AG09319 (cell line): ENCODE measurements at regions not wholly inside any gene's neighbourhood (a gene's known extent, or its start where the extent isn't known, plus 50 kb on each side); places are given as distances from the start of the nearest gene placed in this dataset.
A peak's percentile ranks its signal among the peaks of the same experiment; 100 is the strongest.

ENCODE experiments used
- DNase-seq: peaks from one replicate; pipeline ENCODE4 v3.0.0-alpha.2; 2010; ENCODE audit warnings: low read depth; ENCODE audit errors: extremely low read depth
- TF ChIP-seq, protein P1 (sequence below): IDR thresholded peaks from 2 replicates; pipeline ENCODE4 v1.5.1; 2011; ENCODE audit warnings: low read depth, mild to moderate bottlenecking, inconsistent platforms, low read length, moderate library complexity

DNA sequence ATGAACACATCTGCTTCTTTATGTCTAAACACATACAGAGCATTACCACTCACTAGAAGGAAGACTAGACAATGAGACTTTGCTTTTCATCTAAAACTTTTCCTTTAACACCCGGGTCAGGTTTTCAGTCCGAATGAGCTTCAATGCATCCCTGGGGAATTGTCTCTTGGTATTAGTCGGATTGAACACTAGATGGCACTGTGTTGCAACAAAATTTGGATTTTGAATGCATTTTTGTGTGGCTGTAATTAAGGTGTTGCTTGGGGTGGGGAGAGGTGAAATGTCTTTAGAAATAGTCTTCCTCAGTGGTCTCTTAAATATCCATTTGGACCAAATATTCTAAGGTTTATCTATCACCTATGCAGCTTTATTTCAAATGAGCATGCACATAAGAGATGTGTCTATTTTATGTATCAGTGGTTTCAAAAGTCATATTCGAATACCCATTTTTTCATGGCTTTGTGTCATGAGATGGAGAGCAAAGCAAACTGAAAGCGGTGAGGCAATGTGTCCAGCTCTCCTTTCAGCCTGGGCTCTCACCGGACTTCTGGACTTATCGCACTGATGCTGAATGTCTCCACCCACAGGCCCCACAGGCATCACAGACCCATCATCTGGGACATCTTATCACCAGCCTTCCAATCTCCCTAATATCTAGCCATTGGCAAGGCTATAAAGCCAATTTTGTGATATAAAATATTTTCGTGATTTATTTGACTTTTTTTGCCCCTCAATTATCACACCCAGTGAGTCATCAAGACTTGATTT is 510.3 kb downstream of the RNF144A start:
- DNase-seq = peak; percentile 16

DNA sequence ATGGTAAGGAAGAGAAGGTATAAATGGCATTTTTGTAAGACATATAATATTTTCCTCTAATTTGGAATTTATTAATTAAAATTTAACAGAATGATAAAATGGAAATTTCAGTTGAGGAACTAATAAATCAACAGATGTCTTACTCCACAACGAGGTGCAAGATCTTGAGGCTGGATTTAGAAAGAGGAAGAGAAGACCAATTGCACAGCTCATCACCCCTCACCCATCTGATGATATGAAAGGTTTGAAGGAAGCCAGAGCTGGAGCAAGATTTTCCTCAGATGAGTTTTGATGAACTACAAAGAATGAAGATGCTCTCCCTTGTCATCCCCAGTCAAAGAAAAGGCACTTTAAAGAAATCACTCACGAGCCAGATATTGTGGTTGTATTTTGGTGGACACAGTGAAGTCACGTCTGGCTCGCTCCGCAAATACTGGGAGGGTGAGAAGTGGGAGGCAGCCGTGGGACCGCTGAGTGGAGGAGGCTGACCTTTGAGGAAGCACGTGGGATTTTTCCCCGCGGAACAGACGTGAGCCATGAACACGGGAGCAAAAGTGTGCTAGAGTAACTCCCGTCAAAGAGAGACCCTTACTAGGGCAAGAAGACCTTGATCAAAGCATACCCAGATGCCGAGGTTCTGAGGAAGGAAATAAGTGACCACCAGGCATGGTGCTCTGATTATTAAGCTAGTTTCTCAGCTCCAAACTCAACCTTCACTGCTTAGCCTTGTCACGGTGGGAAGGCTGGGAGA is 511.4 kb downstream of the RNF144A start:
- no peak for DNase-seq
- TF ChIP-seq, protein P1, sequence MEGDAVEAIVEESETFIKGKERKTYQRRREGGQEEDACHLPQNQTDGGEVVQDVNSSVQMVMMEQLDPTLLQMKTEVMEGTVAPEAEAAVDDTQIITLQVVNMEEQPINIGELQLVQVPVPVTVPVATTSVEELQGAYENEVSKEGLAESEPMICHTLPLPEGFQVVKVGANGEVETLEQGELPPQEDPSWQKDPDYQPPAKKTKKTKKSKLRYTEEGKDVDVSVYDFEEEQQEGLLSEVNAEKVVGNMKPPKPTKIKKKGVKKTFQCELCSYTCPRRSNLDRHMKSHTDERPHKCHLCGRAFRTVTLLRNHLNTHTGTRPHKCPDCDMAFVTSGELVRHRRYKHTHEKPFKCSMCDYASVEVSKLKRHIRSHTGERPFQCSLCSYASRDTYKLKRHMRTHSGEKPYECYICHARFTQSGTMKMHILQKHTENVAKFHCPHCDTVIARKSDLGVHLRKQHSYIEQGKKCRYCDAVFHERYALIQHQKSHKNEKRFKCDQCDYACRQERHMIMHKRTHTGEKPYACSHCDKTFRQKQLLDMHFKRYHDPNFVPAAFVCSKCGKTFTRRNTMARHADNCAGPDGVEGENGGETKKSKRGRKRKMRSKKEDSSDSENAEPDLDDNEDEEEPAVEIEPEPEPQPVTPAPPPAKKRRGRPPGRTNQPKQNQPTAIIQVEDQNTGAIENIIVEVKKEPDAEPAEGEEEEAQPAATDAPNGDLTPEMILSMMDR = no peak

More for the DNA sequence above, 510.3 kb downstream of the RNF144A start:
- TF ChIP-seq, protein P1 = peak; percentile 62

DNA sequence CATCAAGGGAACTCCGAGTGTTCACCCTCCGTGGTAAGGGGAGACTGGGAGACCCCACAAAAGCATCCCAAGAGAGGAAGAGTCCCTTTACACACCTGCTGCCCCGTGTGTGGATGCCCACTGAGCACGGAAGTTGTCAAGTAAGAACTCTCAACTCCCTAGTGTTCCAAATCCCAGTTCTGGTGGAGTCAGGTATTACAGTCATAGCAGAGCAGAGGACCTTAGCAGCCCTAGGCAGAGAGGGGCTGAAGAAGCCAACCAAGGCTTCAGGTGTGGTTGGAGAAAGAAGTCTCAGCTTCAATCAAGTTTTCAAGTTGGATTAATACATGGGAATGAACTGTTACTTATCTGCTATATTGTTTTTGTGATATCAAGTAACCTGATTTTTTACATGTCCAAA is 512.5 kb downstream of the RNF144A start:
- TF ChIP-seq, protein P1 = no peak
- no peak for DNase-seq

DNA sequence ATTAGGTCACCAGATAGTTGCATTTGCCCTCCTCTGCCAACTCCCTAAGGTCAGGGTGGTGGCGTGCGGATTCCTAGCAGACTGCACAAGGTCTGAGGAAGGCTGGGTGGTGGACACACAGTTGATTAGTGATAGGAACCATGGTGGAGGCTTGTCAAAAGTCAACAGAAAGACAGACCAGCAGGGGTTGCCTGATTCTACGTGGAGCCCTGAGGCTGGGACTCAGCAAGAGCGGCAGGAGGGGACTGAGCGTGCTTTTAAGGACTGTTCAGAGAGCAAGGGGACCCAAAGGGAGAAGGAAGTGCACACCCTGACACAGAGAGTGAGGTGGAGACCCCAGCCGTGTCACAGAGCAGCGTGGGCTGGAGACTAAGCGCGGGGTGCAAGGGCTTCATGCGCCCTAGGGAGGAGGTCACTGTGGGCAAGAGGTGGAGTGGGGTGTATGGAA is 513.2 kb downstream of the RNF144A start:
- TF ChIP-seq, protein P1 = no peak
- no peak for DNase-seq

DNA sequence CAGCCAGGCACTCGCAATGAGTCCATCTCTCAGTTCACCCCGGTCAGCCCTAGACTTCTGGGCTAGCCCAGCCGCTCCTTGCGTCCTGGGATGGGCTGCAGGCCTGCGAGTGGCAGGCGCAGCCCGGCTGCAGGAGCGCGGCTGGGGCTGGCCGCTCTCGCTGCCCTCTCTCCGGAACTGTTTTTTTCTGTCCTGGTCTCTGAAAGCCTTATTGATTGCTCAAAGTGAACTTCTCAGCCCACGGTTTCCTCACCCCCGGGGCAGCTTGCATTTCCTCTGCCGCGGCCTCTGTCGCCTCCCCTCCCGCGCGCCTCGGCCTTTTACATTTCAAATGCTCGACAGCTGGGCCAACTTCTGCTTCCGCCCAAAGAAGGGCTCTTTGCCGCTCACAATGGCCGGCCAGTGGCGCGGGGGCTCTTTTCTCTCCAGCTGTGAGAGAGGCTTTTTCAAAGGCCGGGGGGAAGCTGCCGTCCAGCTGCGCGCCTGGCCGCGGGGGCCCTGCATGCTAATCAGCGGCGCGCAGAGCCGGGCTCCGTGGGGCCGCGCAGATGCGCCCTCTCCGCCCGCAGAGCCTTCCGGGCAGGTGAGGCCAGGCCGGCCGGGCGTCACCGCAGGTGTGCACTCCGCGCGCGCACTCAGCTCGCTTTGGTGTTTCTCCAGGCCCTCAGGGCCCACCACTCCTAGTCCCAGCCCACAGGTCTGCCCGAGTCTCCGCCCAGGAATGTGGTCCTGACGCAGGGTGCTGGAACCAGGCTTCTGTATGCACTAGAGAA is 513.8 kb downstream of the RNF144A start:
- DNase-seq = no peak

DNA sequence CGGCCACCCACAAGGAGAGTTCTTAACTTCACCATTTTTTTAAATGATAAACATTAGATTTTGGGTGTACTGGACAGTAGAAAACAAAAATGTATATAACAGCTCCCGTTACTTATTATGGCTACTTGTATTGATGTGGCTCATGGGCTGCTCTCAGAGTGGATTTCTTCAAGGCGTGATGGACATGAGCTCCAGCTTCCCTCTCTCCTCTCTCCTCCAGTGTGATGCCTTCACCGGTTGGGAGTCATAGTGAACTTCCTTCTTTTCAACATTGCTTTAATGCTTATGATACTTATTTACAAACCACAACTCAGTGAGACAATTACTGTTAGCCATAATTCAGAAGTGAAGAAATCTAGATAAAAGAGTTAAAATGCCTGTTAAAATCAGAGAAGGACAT is 515.2 kb downstream of the RNF144A start:
- TF ChIP-seq, protein P1 = no peak
- no peak for DNase-seq

More for the DNA sequence above, 513.8 kb downstream of the RNF144A start:
- TF ChIP-seq, protein P1 = no peak
